HepG2 (cell line): ENCODE measurements at regions not wholly inside any gene's neighbourhood (a gene's known extent, or its start where the extent isn't known, plus 50 kb on each side); places are given as distances from the start of the nearest gene placed in this dataset.

ENCODE experiments used
- ATAC-seq: fragments of 200-7000 bp; cut with Tn5 transposase; 3 replicates; pipeline ENCODE4 v1.9.1; 2020; ENCODE audit warnings: mild to moderate bottlenecking, moderate library complexity
- BruUV-seq: library from RNA; stranded (reverse); fragments of 400-500 nt; replicated peaks from 2 replicates; lab custom pipeline; 2021; lab: Mats Ljungman, UMichigan
- CTCF ChIA-PET: fragments of 300-600 bp; formaldehyde crosslinking; extraction: SDS; loops from one replicate; lab custom pipeline; 2021; ENCODE audit warnings: low total read pairs, inconsistent platforms, low intra/inter-chr PET ratio; lab: Yijun Ruan, JAX
- POLR2A ChIA-PET: fragments of 350-600 bp; sonication (Branson Sonifier 250); formaldehyde crosslinking; loops from one replicate; lab custom pipeline; 2020; ENCODE audit warnings: antibody characterized with exemption, inconsistent platforms; lab: Yijun Ruan, JAX
- DNase-seq: peaks from one replicate; pipeline ENCODE4 v3.0.0-alpha.2; 2015; ENCODE audit warnings: low spot score
- FAIRE-seq: peaks from 3 replicates; lab custom pipeline; 2011; peaks lifted over from hg19 to GRCh38; lab: Jason Lieb, UNC
- H2AFZ ChIP-seq: one replicate; pipeline ENCODE4 v1.6.1; 2011; ENCODE audit warnings: low read length, inconsistent platforms
- H3K27ac ChIP-seq: fragments of 300-600 bp; 3 replicates; pipeline ENCODE4 v1.8.0; 2011; ENCODE audit warnings: mixed run types, mild to moderate bottlenecking, mixed read lengths, low read length, inconsistent platforms; ENCODE audit not compliant: insufficient read depth; ENCODE audit errors: extremely low read length
- H3K27me3 ChIP-seq, 2 experiments: fragments of 200-600 bp in 1 of 2; 2 replicates in 1 of 2; 3 replicates in 1 of 2; pipeline versions ENCODE4 v1.6.0 to v1.8.0; 2011; ENCODE audit warnings: low read length in 2 of 2, mild to moderate bottlenecking in 2 of 2, moderate library complexity in 2 of 2, inconsistent platforms in 1 of 2; ENCODE audit not compliant: insufficient read depth in 2 of 2, control insufficient read depth in 1 of 2
- H3K36me3 ChIP-seq, 2 experiments: fragments of 200-600 bp in 1 of 2; replicated peaks in 1 of 2; 2 replicates in 1 of 2; 3 replicates in 1 of 2; pipeline versions ENCODE4 v1.5.1 to v1.8.0; 2011; ENCODE audit warnings: low read length in 2 of 2, inconsistent platforms in 1 of 2; ENCODE audit not compliant: insufficient read depth in 2 of 2, control insufficient read depth in 1 of 2
- H3K4me1 ChIP-seq: 2 replicates; pipeline ENCODE4 v1.5.1; 2012; ENCODE audit warnings: low read length, inconsistent platforms; ENCODE audit not compliant: insufficient read depth
- H3K4me2 ChIP-seq: 2 replicates; pipeline ENCODE4 v1.6.0; 2011; ENCODE audit warnings: low read depth, low read length, inconsistent platforms
- H3K4me3 ChIP-seq, 3 experiments: fragments of 200-600 bp in 1 of 3; sonication (generic), shearing (Covaris generic) in 1 of 3; replicated peaks in 1 of 3; 2 replicates each; pipeline ENCODE4 v1.5.1; 2011 to 2016; ENCODE audit warnings: low read length in 3 of 3, inconsistent platforms in 2 of 3, low read depth in 2 of 3, mild to moderate bottlenecking in 2 of 3, control low read depth in 1 of 3, mixed read lengths in 1 of 3; ENCODE audit not compliant: insufficient read depth in 1 of 3
- H3K79me2 ChIP-seq: one replicate; pipeline ENCODE4 v1.6.1; 2011; ENCODE audit warnings: low read length, inconsistent platforms; ENCODE audit not compliant: insufficient read depth
- H3K9ac ChIP-seq: 2 replicates; pipeline ENCODE4 v1.6.0; 2011; ENCODE audit warnings: mild to moderate bottlenecking, low read depth, low read length, inconsistent platforms; ENCODE audit not compliant: insufficient read depth
- H3K9me3 ChIP-seq: 2 replicates; pipeline ENCODE4 v1.5.1; 2012; ENCODE audit warnings: mild to moderate bottlenecking, low read length
- H4K20me1 ChIP-seq: 2 replicates; pipeline ENCODE4 v1.6.0; 2011; ENCODE audit warnings: inconsistent platforms, mild to moderate bottlenecking, low read length, moderate library complexity; ENCODE audit not compliant: insufficient read depth
- ARNT2 ChIP-seq: sonication (generic); formaldehyde crosslinking; IDR thresholded peaks from 2 replicates; pipeline ENCODE4 v1.8.0; 2022; ENCODE audit warnings: mild to moderate bottlenecking, low read depth, missing genetic modification reagents, moderate library complexity
- ESRRA ChIP-seq: sonication (generic); formaldehyde crosslinking; IDR thresholded peaks from 2 replicates; pipeline ENCODE4 v1.5.1; 2020; ENCODE audit warnings: mild to moderate bottlenecking, low read depth, missing genetic modification reagents
- KLF15 ChIP-seq: sonication (generic); formaldehyde crosslinking; IDR thresholded peaks from 2 replicates; pipeline ENCODE4 v1.8.1; 2023; ENCODE audit warnings: borderline replicate concordance, mild to moderate bottlenecking, inconsistent platforms, missing genetic modification reagents, mixed read lengths
- LBX2 ChIP-seq: sonication (generic); formaldehyde crosslinking; IDR thresholded peaks from 2 replicates; pipeline ENCODE4 v1.5.0; 2020; ENCODE audit warnings: missing genetic modification reagents, mild to moderate bottlenecking, borderline replicate concordance
- MED8 ChIP-seq: sonication (generic); formaldehyde crosslinking; IDR thresholded peaks from 2 replicates; pipeline ENCODE4 v1.8.1; 2023; ENCODE audit warnings: mild to moderate bottlenecking, missing genetic modification reagents; ENCODE audit not compliant: insufficient replicate concordance
- NFE2 ChIP-seq: sonication (generic); formaldehyde crosslinking; IDR thresholded peaks from 2 replicates; pipeline ENCODE4 v1.4.0; 2020; ENCODE audit warnings: missing genetic modification reagents
- NFKBIZ ChIP-seq: IDR thresholded peaks from 2 replicates; pipeline ENCODE4 v1.6.1; 2018; ENCODE audit warnings: missing genetic modification reagents, missing compliant biosample characterization
- NR2F1 ChIP-seq, 2 experiments: fragments of 450-650 bp in 1 of 2; formaldehyde crosslinking in 1 of 2; IDR thresholded peaks; 2 replicates each; pipeline versions ENCODE4 v1.5.0 to v1.6.1; 2016 to 2020; ENCODE audit warnings: mild to moderate bottlenecking in 1 of 2, missing compliant biosample characterization in 1 of 2, missing genetic modification reagents in 1 of 2, moderate library complexity in 1 of 2
- ZNF12 ChIP-seq: sonication (generic); formaldehyde crosslinking; IDR thresholded peaks from 2 replicates; pipeline ENCODE4 v1.5.0; 2020; ENCODE audit warnings: missing genetic modification reagents
- ZNF124 ChIP-seq: sonication (generic); formaldehyde crosslinking; IDR thresholded peaks from 2 replicates; pipeline ENCODE4 v1.4.0; 2020; ENCODE audit warnings: missing genetic modification reagents
- ZNF335 ChIP-seq: sonication (generic); formaldehyde crosslinking; IDR thresholded peaks from 2 replicates; pipeline ENCODE4 v1.4.0; 2020; ENCODE audit warnings: missing genetic modification reagents
- ZNF740 ChIP-seq: sonication (generic); formaldehyde crosslinking; IDR thresholded peaks from 2 replicates; pipeline ENCODE4 v1.4.0; 2020; ENCODE audit warnings: missing genetic modification reagents
- WGBS: methylation state at CpG from one replicate; pipeline ENCODE4 v1.1.6; 2017; ENCODE audit warnings: low lambda C conversion rate; 5-methylcytosine and 5-hydroxymethylcytosine counted together
- in situ Hi-C: cut with HindIII; loops from 2 replicates; pipeline ENCODE4 v1.10.0; 2017; ENCODE audit warnings: low pct_unique_long_range_greater_than_20kb; ENCODE audit not compliant: extremely low pct_ligation_motif_present
- intact Hi-C: fragments of 100-400 bp; cut with micrococcal nuclease; formaldehyde crosslinking; loops from one replicate; pipeline ENCODE4 v1.10.0; 2022; ENCODE audit not compliant: unreplicated experiment
- TF ChIP-seq, protein P1 (sequence below): sonication (generic); formaldehyde crosslinking; IDR thresholded peaks from 2 replicates; pipeline ENCODE4 v1.9.0; 2021; ENCODE audit warnings: mild to moderate bottlenecking, missing genetic modification reagents
- TF ChIP-seq, protein P2 (sequence below): sonication (generic); formaldehyde crosslinking; IDR thresholded peaks from 2 replicates; pipeline ENCODE4 v1.9.0; 2021; ENCODE audit warnings: missing genetic modification reagents, mild to moderate bottlenecking, borderline replicate concordance

- Histone ChIP-seq H3K9ac (no peak overlapping the region), H3K4me3 (no peak overlapping the region), H3K4me2 (no peak overlapping the region), H3K27ac (no peak overlapping the region), H3K9me3 (no peaks in the 10 kb centered on the region), H3K79me2 (no peaks in the 10 kb centered on the region), H3K27me3 (no peaks in the 10 kb centered on the region), H3K4me1 (no peaks in the 10 kb centered on the region), H4K20me1 (no peaks in the 10 kb centered on the region), H3K36me3 (no peaks in the 10 kb centered on the region), H2AFZ (no peak overlapping the region)
- POLR2A ChIA-PET = no interaction called here
- no peak for FAIRE-seq
- intact Hi-C loops = no loop called here
- TF ChIP-seq KLF15 (CRISPR knock-in tag) (no peak), NR2F1 (CRISPR knock-in tag; IDR thresholded peaks at IDR 0.05) (no peak), NFE2 (CRISPR knock-in tag) (no peak), ESRRA (CRISPR knock-in tag) (no peak), ZNF740 (CRISPR knock-in tag) (no peak), NFKBIZ (CRISPR knock-in tag) (no peak), ARNT2 (CRISPR knock-in tag) (no peak), ZNF12 (CRISPR knock-in tag) (no peak), ZNF124 (no peak), LBX2 (CRISPR knock-in tag) (no peak), ZNF335 (CRISPR knock-in tag) (no peak), MED8 (no peak)
- TF ChIP-seq, protein P1, sequence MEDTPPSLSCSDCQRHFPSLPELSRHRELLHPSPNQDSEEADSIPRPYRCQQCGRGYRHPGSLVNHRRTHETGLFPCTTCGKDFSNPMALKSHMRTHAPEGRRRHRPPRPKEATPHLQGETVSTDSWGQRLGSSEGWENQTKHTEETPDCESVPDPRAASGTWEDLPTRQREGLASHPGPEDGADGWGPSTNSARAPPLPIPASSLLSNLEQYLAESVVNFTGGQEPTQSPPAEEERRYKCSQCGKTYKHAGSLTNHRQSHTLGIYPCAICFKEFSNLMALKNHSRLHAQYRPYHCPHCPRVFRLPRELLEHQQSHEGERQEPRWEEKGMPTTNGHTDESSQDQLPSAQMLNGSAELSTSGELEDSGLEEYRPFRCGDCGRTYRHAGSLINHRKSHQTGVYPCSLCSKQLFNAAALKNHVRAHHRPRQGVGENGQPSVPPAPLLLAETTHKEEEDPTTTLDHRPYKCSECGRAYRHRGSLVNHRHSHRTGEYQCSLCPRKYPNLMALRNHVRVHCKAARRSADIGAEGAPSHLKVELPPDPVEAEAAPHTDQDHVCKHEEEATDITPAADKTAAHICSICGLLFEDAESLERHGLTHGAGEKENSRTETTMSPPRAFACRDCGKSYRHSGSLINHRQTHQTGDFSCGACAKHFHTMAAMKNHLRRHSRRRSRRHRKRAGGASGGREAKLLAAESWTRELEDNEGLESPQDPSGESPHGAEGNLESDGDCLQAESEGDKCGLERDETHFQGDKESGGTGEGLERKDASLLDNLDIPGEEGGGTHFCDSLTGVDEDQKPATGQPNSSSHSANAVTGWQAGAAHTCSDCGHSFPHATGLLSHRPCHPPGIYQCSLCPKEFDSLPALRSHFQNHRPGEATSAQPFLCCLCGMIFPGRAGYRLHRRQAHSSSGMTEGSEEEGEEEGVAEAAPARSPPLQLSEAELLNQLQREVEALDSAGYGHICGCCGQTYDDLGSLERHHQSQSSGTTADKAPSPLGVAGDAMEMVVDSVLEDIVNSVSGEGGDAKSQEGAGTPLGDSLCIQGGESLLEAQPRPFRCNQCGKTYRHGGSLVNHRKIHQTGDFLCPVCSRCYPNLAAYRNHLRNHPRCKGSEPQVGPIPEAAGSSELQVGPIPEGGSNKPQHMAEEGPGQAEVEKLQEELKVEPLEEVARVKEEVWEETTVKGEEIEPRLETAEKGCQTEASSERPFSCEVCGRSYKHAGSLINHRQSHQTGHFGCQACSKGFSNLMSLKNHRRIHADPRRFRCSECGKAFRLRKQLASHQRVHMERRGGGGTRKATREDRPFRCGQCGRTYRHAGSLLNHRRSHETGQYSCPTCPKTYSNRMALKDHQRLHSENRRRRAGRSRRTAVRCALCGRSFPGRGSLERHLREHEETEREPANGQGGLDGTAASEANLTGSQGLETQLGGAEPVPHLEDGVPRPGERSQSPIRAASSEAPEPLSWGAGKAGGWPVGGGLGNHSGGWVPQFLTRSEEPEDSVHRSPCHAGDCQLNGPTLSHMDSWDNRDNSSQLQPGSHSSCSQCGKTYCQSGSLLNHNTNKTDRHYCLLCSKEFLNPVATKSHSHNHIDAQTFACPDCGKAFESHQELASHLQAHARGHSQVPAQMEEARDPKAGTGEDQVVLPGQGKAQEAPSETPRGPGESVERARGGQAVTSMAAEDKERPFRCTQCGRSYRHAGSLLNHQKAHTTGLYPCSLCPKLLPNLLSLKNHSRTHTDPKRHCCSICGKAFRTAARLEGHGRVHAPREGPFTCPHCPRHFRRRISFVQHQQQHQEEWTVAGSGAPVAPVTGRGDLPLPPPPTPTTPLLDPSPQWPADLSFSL (CRISPR knock-in tag) = no peak
- TF ChIP-seq, protein P2, sequence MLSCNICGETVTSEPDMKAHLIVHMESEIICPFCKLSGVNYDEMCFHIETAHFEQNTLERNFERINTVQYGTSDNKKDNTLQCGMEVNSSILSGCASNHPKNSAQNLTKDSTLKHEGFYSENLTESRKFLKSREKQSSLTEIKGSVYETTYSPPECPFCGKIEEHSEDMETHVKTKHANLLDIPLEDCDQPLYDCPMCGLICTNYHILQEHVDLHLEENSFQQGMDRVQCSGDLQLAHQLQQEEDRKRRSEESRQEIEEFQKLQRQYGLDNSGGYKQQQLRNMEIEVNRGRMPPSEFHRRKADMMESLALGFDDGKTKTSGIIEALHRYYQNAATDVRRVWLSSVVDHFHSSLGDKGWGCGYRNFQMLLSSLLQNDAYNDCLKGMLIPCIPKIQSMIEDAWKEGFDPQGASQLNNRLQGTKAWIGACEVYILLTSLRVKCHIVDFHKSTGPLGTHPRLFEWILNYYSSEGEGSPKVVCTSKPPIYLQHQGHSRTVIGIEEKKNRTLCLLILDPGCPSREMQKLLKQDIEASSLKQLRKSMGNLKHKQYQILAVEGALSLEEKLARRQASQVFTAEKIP (CRISPR knock-in tag) = no peak
- no TSS peak for BruUV-seq
- WGBS = 26% methylated on average over 4 of the region's 4 CpGs
- in situ Hi-C loops = no loop called here
- ATAC-seq = no peak
- DNase-seq = no peak
- CTCF ChIA-PET = no interaction called here
Measured at GRCh38 chr12:70045514-70045913, 197.7 kb upstream of the CNOT2 start.
